HG03025 (cell line): ENCODE measurements at regions not wholly inside any gene's neighbourhood (a gene's known extent, or its start where the extent isn't known, plus 50 kb on each side); places are given as distances from the start of the nearest gene placed in this dataset.

ENCODE experiments used
- ATAC-seq: cut with Tn5 transposase; IDR thresholded peaks from one replicate; pipeline ENCODE4 v1.9.1; 2021; ENCODE audit warnings: mild to moderate bottlenecking, moderate library complexity; ENCODE audit not compliant: unreplicated experiment, low FRiP score

GRCh38 chr3:193779933-193780332 lies 186.9 kb downstream of the OPA1 start:
- no peak for ATAC-seq

GRCh38 chr3:193780397-193780796 lies 187.4 kb downstream of the OPA1 start:
- ATAC-seq, result no peak

GRCh38 chr3:193780810-193781478 lies 187.9 kb downstream of the OPA1 start:
- no peak for ATAC-seq

GRCh38 chr3:193782276-193782647 lies 189.3 kb downstream of the OPA1 start:
- no peak for ATAC-seq

- no peak for ATAC-seq
Measured at GRCh38 chr3:193782747-193783146, 189.7 kb downstream of the OPA1 start.

GRCh38 chr3:193783166-193783896 lies 190.3 kb downstream of the OPA1 start:
- no peak for ATAC-seq

- ATAC-seq, result no peak
Measured at GRCh38 chr3:193784822-193785221, 191.8 kb downstream of the OPA1 start.

- no peak for ATAC-seq
Measured at GRCh38 chr3:193787496-193787870, 194.5 kb downstream of the OPA1 start.

- ATAC-seq, result no peak
Measured at GRCh38 chr3:193788189-193788991, 195.4 kb downstream of the OPA1 start.

GRCh38 chr3:193789455-193789854 lies 196.4 kb downstream of the OPA1 start:
- ATAC-seq, result no peak

GRCh38 chr3:193790086-193790990 lies 197.3 kb downstream of the OPA1 start:
- no peak for ATAC-seq

GRCh38 chr3:193791041-193792032 lies 198.3 kb downstream of the OPA1 start:
- no peak for ATAC-seq

GRCh38 chr3:193793123-193793522 lies 200.1 kb downstream of the OPA1 start:
- no peak for ATAC-seq

GRCh38 chr3:193794002-193794881 lies 201.2 kb downstream of the OPA1 start:
- ATAC-seq, result no peak

GRCh38 chr3:193795062-193795690 lies 202.2 kb downstream of the OPA1 start:
- ATAC-seq, result no peak

GRCh38 chr3:193796089-193796488 lies 203.1 kb downstream of the OPA1 start:
- no peak for ATAC-seq

GRCh38 chr3:193797566-193797965 lies 204.6 kb downstream of the OPA1 start:
- ATAC-seq, result no peak

- ATAC-seq, result no peak
Measured at GRCh38 chr3:193798051-193798450, 205.0 kb downstream of the OPA1 start.
